GM18868 (cell line): ENCODE measurements at regions not wholly inside any gene's neighbourhood (a gene's known extent, or its start where the extent isn't known, plus 50 kb on each side); places are given as distances from the start of the nearest gene placed in this dataset.
"Not testable (repeated sequence)": the region's sequence is repeated elsewhere in the genome, so short reads cannot be mapped to it uniquely, and the experiment has no call there.

Experiments
- ATAC-seq: cut with Tn5 transposase; IDR thresholded peaks from one replicate; pipeline ENCODE4 v1.9.1; 2021; ENCODE audit warnings: mild to moderate bottlenecking, moderate library complexity; ENCODE audit not compliant: unreplicated experiment

DNA sequence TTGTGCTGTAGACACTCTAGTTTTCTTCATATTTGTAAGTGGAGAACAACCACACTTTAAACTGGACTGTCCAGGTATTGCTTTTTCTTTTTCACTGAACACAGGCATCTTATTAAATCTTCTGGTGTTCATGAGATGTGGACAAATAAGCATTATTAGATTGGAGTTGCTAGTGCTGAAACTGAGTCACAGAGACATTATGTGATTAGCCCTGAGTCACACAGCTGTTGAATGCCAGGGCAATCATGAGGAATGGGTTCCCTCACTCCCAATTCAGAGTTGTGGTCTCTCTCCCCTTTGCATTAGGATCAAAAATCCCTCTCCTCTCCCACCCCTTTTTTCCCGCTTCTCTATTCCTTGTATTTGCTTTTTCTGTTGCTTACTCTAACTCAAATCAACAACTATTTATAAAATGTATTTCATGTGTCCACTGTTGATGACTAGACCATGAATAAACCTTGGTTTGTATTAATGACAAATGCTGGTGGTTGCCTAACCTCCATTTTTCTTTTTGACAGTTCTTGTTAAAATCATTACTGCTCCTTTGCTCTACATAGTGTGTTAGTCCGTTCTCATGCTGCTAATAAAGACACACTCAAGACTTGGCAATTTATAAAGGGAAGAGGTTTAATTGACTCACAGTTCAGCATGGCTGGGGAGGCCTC lies 738.2 kb downstream of the BRINP1 start:
- ATAC-seq: no peak

DNA sequence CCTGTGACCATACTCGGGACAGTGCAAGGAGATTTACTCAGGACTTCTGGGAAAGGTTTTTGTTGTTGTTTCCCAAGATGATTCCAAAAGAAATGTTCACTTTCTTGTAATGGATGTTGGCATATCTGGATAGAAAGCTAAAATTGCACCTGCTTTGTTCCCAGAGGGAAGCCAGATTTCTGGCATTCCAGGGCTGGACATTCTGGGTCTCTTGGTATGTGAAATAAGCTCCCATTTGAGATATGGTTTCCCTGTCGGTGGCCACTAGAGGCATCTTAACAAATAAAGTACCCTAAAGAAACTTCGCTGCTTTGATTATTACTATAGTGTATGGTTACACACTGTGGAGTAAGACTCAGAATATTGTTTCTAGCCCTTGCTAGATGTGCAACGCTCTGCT lies 737.3 kb downstream of the BRINP1 start:
- ATAC-seq: no peak

DNA sequence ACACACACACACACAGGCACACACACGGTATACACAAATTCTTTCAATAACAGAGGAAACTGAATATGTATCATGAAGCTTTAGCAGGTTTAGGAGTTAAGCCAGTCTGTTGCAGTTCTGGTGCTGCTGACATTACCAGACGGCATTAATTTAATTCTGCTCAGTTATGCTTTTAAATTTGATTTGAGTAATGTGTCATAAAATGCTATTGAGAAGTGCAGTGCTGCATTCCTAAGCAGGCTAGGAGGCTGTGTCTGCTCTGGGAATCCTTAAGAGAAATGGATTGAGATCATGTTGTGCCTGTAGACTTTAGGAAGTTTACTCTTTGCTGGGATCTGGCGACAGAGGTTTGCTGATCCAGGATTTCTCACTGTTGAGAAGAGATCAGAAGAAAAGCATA lies 733.8 kb downstream of the BRINP1 start:
- ATAC-seq: no peak

DNA sequence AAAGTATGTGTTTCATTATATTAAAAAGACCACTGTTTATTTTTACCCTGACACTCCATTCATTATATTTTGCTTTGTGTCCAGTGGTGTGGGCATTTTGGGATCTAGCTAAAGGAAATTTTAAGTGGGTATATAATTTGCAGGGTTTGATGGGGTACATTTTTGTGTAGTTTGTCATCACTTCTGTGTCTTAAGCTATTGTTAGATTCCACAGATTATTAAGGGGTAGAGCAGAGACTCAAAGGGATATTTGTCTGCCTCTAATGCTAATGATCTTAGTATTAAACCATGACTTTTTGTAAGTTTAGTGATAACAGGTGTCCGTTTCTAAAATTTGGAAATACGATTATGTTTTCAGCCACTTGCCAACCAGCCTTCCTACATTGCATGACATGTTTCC lies 731.6 kb downstream of the BRINP1 start:
- ATAC-seq: no peak

DNA sequence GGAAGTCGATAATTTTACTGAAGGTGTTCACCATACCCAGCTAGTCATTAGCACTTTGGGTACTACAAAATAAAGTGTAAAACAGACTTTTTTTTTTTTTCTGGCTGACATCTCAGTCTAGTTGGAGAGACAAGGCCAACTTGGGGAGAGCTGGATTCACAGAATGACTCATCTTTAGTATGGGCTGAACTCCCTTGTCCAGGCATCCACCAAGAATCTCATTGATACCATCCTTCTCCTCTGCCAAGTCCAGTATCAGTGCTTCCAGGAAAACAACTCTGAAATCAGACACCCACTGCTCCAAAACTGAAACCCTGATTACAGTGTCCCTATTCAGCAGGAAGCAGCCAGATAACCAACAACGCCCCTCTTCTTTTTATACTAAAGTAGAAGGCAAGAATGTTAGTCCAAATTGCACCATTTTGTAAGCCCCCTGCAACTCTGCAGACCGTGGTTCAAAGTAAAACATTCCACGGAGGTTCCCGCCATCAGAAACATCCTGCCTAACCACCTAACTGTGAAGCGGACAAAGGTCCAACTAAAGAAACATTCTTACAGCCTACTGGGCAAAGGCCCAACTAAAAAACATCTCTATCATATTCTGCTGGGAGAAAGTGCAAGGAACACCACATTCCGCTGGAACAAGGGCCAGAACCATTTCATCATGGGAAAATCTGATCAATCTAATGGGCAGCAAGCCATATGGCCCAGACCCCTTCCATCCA lies 728.2 kb downstream of the BRINP1 start:
- no peak for ATAC-seq

DNA sequence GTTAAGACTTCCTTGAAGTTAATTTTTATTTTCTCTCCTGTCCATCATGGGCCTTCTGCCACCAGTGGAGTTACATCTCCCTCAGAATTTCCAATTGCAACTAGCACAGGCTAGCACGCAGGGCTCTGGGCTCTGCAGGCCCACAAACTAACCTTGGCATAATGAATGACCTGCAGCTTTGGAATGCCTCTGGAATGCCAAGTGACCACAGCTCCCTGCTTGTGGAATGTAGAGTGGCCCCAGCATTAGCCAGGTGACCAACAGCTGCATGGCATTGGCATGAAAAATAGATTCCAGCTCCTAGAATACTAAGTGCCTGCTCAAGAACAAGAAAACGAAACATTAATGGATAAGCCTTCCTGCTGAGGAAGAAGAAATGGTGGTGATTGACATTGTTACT lies 726.1 kb downstream of the BRINP1 start:
- ATAC-seq: no peak

DNA sequence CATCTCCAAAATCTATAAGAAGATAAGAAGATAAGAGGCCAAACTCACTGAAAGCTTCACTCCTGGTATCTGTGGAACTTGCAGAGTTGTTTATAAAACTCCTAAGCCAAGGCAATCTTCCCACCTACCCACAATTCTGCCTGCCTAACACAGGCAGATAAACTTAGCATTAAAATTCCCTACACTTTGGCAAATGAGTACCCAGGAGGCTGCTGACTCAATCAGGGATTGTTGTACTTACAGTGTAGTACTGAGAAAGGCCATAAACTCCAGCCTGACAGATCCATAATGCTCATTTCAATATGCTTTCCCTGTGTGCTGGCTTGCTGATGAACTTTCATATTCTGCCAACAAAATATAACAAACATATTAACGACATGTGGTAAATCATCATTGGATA lies 725.2 kb downstream of the BRINP1 start:
- ATAC-seq: no peak

DNA sequence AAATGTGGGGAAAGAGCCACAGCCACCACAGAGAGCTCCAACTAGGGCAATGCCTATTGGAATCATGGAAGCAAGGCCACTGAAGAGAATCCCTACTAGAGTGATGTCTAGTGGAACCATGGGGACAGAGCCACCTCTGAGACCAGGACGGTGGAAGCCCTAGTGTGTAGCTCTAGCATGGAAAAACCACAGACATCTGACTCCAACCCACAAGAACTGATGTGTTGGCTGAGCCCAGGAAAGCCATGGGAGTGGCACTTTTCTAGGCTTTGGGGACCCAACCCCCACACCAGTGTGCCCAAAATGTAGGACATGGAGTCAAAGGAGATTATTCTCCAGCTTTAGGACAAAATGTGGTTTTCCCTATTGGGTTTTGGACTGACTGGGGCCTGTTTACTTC lies 721.9 kb downstream of the BRINP1 start:
- ATAC-seq: no peak

DNA sequence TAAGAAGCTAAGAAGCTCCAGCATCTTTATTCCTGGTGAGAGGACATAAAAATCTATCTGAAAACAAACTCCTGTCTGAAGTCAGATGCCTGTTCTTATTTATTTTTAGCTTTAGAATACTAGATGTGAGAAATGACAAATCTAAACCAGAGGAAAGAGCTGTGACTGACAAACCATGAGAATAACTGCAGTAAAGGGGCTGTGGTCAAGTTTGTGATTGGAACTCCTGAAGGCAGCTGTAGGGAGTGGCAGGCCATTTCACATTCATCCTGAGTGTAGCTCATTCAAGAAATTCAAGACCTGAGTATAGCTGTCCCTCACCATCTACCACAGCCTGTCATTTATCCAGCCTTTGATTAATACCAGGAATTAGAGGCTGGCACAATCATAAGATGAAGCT lies 718.8 kb downstream of the BRINP1 start:
- no peak for ATAC-seq

DNA sequence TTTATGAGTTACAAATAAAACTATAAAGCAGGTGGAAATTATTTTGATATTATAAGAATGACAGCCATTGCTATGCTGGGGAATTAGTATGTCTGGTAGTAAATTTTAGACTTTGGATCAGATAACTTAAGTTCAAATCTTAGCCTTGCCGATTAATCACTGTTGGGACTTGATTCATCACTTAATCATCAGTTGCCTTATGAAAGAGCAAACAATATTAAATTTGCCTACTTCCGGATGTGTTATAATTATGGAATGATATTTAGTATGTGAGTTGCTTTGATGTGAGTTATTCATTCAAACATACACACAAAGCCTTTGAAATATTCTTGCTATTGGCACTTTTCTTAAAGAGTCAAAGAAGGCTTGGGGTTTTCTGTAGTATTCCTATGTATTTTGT lies 717.7 kb downstream of the BRINP1 start:
- no peak for ATAC-seq

DNA sequence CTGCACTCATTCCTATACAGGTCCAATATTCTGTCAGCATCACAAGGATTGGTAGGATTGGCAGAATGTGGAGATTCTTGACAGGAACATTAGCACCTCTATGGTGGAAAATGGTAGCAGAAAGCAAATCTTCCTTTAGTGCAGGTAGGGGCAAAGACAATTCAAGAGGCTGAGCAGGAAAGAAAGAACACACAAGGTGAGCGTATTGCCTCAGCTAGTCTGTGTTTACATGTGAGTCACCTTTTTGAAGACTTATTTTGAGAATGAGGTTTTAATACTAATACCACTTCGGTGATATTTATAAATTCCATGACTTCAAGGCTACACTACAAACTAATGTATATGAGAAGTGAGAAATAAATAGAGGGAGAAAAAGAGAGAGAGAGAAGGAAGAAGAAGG lies 717.0 kb downstream of the BRINP1 start:
- ATAC-seq: no peak

DNA sequence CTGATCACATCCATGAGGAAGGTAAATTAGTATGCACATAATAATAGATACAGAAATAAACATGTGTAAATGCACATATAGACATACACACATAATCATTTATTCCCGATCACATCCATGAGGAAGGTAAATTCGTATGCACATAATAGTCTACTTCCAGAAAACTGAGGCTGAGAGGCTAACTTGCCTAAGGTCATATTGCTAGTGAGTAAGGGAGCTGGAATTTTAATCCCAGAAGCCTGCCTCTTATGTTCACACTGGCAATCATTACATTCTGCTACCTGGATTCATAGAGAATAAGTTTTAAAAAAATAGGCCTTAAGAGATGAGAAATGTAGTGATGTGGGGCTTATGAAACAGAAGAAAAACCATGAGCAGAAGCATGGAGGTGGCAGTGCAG lies 716.3 kb downstream of the BRINP1 start:
- ATAC-seq: no peak

DNA sequence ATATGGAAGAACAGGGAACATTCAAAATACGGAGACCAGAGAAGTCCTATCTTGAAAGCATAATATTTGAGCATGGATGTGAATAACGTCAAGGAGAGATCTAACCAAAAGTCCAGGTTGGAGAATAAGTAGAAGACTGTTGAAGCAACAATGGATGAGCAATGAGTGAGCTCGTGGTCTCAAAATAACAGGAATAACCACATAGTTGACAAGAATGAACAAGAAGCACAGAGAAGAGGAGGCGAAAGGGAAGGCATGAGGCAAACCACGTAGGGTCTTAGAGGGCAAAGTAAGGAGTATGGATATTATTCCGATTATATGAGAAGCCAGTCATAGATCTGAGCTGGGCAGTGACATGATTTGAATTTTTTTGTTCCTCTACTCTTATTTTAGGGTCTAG lies 710.2 kb downstream of the BRINP1 start:
- no peak for ATAC-seq

DNA sequence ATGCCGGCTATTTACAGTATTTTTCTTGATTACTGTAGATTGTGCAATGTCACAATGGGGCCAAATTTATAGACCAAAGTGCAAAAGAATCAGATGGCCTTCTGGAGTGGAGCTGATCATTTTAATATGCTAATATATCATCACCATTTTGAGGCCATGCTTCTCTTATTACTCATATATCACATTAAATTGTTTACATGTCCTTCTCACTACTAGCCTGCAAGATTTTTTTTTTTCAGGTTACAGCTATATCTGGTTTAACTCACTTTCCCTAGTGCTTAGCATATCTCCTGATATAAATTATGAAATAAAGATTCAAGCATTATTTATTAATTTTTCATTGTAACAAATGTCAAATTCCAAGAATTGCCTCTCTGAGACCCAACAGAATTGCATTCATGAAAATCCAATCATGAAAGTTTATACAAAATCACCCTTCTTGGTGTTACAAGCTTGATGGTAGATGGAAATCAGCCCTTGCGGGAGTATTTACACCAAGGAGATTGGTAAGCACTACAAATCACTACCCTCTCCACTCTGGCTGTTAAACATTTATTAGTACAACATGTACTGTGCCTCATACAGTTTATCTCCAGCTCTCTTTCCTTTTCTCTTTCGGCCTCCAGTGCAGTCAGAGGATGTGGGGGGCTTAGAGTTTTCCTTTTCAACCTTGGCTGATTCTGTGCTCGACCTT lies 703.9 kb downstream of the BRINP1 start:
- ATAC-seq: no peak

DNA sequence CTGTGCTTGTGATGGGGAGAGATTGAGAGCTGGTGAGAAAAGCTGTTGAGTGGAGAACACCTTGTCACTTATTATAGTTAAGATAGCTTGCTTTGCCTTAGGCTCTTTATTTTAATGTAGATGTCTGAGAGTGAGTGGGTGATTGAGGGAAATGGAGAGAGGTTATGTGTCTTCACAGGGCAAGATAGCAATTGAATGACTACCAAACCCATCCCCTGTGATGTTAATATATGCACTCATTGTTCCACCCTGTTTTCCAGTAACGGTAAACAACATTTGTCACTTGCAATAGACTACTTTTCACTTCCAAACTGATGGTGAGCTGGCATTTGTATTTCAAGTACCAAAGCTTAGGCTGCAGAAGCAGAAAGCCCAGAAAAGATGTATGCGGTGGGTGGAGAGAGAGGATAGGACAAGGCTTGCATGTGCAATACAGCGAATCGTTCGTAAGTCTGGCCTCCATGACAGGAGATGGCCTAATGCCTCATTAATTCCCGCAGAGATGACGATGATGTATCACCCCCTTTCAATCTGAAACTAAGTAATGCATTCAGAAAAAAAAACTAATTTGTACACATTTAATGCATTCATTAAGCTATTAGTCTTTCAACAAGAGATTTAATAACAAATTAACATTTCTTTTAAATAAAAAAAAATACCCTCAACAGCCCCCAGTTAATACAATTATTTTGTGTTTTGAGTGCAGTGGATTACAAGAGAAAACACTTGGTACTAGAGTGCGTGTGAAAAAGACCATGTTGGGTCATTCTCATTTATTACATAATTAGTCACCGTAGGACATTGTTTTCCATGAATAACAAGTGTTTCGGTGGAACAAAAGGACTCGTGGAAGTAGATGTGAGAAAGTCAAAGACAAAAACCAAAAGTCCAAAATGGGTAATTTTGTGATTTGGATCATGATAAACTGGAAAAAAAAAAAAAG lies 699.0 kb downstream of the BRINP1 start:
- ATAC-seq: no peak

DNA sequence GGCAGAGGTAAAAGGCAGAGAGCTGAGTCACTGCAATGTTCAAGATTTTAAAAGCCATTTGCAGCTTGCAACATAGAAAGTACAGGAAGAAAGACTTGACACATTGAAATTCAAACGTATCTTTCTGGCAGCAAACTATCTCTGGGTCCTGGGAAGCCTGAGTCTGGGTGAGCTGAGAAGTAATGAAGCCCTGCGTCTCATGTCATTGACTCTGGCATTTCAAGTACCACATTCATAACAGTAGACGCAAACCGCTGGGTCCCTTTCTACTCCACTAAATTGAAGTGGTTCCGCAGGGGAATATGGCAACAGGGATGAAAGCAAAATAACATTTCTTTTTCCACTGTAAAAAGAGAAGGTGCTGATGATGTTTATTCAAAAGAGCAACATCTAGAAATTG lies 694.3 kb downstream of the BRINP1 start:
- no peak for ATAC-seq

DNA sequence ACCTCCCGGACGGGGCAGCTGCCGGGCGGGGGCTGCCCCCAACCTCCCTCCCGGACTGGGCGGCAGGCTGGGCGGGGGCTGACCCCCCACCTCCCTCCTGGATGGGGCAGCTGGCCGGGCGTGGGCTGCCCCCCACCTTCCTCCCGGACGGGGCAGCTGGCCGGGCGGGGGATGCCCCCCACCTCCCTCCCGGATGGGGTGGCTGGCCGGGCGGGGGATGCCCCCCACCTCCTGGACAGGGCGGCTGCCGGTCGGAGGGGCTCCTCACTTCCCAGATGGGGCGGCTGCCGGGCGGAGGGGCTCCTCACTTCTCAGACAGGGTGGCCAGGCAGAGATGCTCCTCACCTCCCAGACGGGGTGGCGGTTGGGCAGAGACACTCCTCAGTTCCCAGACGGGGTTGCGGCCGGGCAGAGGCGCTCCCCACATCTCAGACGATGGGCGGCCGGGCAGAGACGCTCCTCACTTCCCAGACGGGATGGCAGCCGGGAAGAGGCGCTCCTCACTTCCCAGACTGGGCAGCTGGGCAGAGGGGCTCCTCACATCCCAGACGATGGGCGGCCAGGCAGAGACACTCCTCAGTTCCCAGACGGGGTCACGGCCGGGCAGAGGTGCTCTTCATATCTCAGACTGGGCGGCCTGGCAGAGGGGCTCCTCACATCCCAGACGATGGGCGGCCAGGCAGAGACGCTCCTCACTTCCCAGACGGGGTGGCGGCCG lies 691.1 kb downstream of the BRINP1 start:
- ATAC-seq: not testable (repeated sequence)

DNA sequence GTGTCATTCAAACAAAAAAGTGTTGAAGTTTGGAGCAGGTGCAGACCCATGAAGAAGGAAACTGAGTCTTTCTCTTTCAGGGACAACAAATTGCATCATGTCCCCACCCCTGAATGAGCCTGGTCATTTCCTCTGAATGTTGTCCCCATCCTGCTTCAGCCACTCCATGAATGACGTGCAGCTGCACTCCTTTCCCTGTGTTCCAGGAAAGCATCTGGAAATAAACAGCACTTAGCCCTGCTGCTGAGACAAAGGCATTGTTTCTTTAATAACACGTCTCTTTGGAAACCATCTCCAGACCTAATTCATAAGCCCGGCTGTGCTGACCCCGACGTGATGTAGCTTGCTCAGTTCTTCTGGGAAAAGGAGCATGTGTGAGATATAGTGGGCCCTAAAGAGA lies 682.3 kb downstream of the BRINP1 start:
- ATAC-seq: no peak

DNA sequence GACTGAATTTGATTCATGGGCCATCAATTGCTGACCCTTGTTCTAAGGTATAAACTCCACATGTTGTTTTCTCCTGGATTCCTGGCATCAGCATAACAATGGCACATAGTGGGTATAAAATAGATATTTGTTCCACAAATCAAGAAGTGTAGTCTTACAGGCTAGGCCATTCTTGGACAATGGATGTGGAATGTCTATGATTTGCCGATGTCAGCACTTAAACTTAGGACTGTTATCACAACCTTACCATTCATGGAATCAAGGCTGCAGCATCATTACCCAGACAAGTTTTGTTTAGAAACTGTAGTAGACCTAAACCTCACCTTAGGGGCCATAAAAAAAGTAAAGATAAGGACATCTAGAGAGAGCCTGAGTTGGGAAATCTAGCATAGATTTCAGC lies 680.0 kb downstream of the BRINP1 start:
- no peak for ATAC-seq

DNA sequence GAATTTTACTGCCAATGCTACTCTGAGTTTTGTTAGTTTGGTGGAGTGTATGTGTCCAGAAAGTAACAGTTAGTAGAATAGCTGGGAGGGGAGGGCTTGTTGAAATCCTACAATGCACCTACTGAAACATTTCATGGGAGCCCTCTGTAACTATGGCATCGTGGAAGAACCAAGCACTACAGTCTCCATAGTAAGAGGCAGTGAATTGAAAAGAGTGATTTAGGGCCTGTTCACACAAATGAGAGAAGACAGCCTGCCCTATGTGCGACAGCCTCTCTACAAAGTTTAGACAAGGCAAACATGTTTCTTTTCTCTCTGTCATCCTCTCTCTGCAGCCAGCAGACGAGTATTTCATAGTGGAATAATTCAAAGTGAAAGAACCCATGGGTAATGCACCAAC lies 676.6 kb downstream of the BRINP1 start:
- ATAC-seq: no peak

DNA sequence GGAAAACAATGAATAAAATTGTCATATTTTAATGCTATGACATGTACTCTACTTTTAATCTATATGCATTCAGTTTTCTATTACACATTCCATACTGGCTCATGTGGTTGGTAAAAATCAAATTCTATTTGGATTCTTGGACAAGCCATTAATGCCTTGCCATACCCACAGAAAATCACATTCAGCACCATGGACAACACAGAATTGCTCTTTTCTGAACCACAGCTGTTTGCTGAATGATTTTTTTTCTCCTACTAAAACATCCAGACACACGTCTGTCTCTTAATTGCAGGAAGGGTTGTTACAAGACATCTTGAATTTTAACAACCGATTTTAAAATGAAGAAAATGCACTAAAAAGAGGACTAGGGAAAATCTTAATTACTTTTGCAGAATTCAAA lies 675.6 kb downstream of the BRINP1 start:
- no peak for ATAC-seq
